Adrenal gland (tissue), 9 donors: ENCODE measurements at regions not wholly inside any gene's neighbourhood (a gene's known extent, or its start where the extent isn't known, plus 50 kb on each side); places are given as distances from the start of the nearest gene placed in this dataset.

Experiments used
- DNase-seq, 7 donors: peaks; one replicate each; pipeline ENCODE4 v3.0.0-alpha.2; 2019 to 2020
- H3K27ac ChIP-seq, 5 donors: fragments of 200-600 bp; sonication (generic) in 4 of 5; 1 replicate in 3 of 5; 2 replicates in 2 of 5; pipeline versions ENCODE4 v1.5.1 to v1.8.0; 2016 to 2020; ENCODE audit warnings: mild to moderate bottlenecking in 1 of 5
- H3K27me3 ChIP-seq: fragments of 200-600 bp; 2 replicates; pipeline ENCODE4 v1.8.0; 2021
- H3K36me3 ChIP-seq, 2 donors: fragments of 200-600 bp; replicated peaks in 1 of 2; 1 replicate in 1 of 2; 2 replicates in 1 of 2; pipeline versions ENCODE4 v1.5.1 to v1.8.0; 2018 to 2022
- H3K4me1 ChIP-seq, 2 donors: fragments of 200-600 bp; replicated peaks in 1 of 2; 1 replicate in 1 of 2; 2 replicates in 1 of 2; pipeline versions ENCODE4 v1.5.1 to v1.8.0; 2018 to 2021
- H3K4me3 ChIP-seq, 4 donors: fragments of 200-600 bp; sonication (generic) in 3 of 4; one replicate each; pipeline ENCODE4 v1.5.1; 2016 to 2018
- H3K9me3 ChIP-seq, 3 donors: fragments of 200-600 bp; sonication (generic) in 1 of 3; replicated peaks in 1 of 3; 1 replicate in 2 of 3; 2 replicates in 1 of 3; pipeline versions ENCODE4 v1.5.1 to v1.8.0; 2016 to 2021
- CTCF ChIP-seq, 6 experiments: fragments of 450-650 bp in 4 of 6; fragments of 200-600 bp in 2 of 6; sonication (generic) in 1 of 6; IDR thresholded peaks; 1 replicate in 5 of 6; 2 replicates in 1 of 6; pipeline versions ENCODE4 v1.5.1 to v1.8.0; 2016 to 2021; ENCODE audit warnings: antibody characterized with exemption in 6 of 6, mild to moderate bottlenecking in 2 of 6, moderate library complexity in 1 of 6
- POLR2A ChIP-seq, 2 donors: fragments of 450-650 bp; IDR thresholded peaks; one replicate each; pipeline ENCODE4 v1.6.1; 2017; ENCODE audit warnings: antibody characterized with exemption in 2 of 2, mild to moderate bottlenecking in 2 of 2, moderate library complexity in 1 of 2
- WGBS, 4 donors: extraction: QIAGEN DNeasy Blood & Tissue Kit in 2 of 4; methylation state at CpG; one replicate each; pipeline versions ENCODE4 v1.1.5 to v1.1.7; 2013 to 2017; 5-methylcytosine and 5-hydroxymethylcytosine counted together
- intact Hi-C, 2 donors: fragments of 100-400 bp; cut with DNase I; formaldehyde crosslinking; loops; one replicate each; pipeline versions ENCODE4 v1.14.1 to v1.15.0; 2022 to 2023
- donor health status: healthy with polysubstance abuse.
- donor health status: Bipolar disorder and iron deficiency.
- donor health status: DM: yes; HTN: yes; CAD: no.
- donor health status: DM: no; HTN: no; CAD: no.
- donor health status: DM: no; HTN: no; CAD: no.

- H3K36me3 ChIP-seq = no peaks in the 10 kb centered on the region
Observed at GRCh38 chr21:43272591-43272990, 103.8 kb downstream of the CRYAA start.

GRCh38 chr21:43271452-43272020 lies 102.7 kb downstream of the CRYAA start:
- Histone ChIP-seq H3K27me3 (no peaks in the 10 kb centered on the region), H3K4me1 (no peaks in the 10 kb centered on the region), H3K27ac (peak overlapping the region in 1 of 5 donors; percentile 52), H3K4me3 (no peak overlapping the region), H3K36me3 (no peaks in the 10 kb centered on the region), H3K9me3 (no peaks in the 10 kb centered on the region)
- intact Hi-C loops = no loop called here
- 91 to 95% (median 93%) methylated on average over 12 to 19 of the region's 19 CpGs for WGBS, 4 donors
- DNase-seq = no peak
- no peak for TF ChIP-seq CTCF (IDR thresholded peaks at IDR 0.05)
- no peak for TF ChIP-seq POLR2A (IDR thresholded peaks at IDR 0.05)

More at GRCh38 chr21:43272591-43272990, 103.8 kb downstream of the CRYAA start:
- intact Hi-C loops = no loop called here
- WGBS, 4 donors = 60 to 82% (median 80%) methylated on average over 1 to 8 of the region's 8 CpGs
- no peak overlapping the region for H3K27ac ChIP-seq
- no peak for TF ChIP-seq CTCF (IDR thresholded peaks at IDR 0.05)
- TF ChIP-seq POLR2A (IDR thresholded peaks at IDR 0.05) = no peak
- H3K4me1 ChIP-seq = no peaks in the 10 kb centered on the region
- H3K4me3 ChIP-seq = no peak overlapping the region
- no peaks in the 10 kb centered on the region for H3K9me3 ChIP-seq
- H3K27me3 ChIP-seq = no peaks in the 10 kb centered on the region
- no peak for DNase-seq

GRCh38 chr21:43270800-43271301 lies 102.0 kb downstream of the CRYAA start:
- peak in 3 of 7 donors; percentile 43 to 95 (median 45) for DNase-seq
- TF ChIP-seq CTCF (IDR thresholded peaks at IDR 0.05) (no peak), POLR2A (IDR thresholded peaks at IDR 0.05) (no peak)
- Histone ChIP-seq H3K9me3 (no peaks in the 10 kb centered on the region), H3K4me3 (no peak overlapping the region), H3K27me3 (no peaks in the 10 kb centered on the region), H3K36me3 (no peaks in the 10 kb centered on the region), H3K4me1 (no peaks in the 10 kb centered on the region), H3K27ac (peak overlapping the region in 1 of 5 donors; percentile 52)
- WGBS, 4 donors = 76 to 86% (median 81%) methylated on average over 16 to 20 of the region's 20 CpGs
- intact Hi-C loops = no loop called here

- Histone ChIP-seq H3K27me3 (no peaks in the 10 kb centered on the region), H3K4me3 (no peak overlapping the region), H3K27ac (peak overlapping the region in 1 of 5 donors; percentile 45), H3K9me3 (no peaks in the 10 kb centered on the region), H3K36me3 (no peaks in the 10 kb centered on the region), H3K4me1 (no peaks in the 10 kb centered on the region)
- no peak for DNase-seq
- no peak for TF ChIP-seq POLR2A (IDR thresholded peaks at IDR 0.05)
- WGBS, 4 donors = 82 to 87% (median 84%) methylated on average over 20 of the region's 20 CpGs
- intact Hi-C loops = no loop called here
Observed at GRCh38 chr21:43269957-43270705, 101.3 kb downstream of the CRYAA start.
